ENCODE measurements at regions not wholly inside any gene's neighbourhood (a gene's known extent, or its start where the extent isn't known, plus 50 kb on each side); places are given as distances from the start of the nearest gene placed in this dataset.

- TF ChIP-seq, protein P1, sequence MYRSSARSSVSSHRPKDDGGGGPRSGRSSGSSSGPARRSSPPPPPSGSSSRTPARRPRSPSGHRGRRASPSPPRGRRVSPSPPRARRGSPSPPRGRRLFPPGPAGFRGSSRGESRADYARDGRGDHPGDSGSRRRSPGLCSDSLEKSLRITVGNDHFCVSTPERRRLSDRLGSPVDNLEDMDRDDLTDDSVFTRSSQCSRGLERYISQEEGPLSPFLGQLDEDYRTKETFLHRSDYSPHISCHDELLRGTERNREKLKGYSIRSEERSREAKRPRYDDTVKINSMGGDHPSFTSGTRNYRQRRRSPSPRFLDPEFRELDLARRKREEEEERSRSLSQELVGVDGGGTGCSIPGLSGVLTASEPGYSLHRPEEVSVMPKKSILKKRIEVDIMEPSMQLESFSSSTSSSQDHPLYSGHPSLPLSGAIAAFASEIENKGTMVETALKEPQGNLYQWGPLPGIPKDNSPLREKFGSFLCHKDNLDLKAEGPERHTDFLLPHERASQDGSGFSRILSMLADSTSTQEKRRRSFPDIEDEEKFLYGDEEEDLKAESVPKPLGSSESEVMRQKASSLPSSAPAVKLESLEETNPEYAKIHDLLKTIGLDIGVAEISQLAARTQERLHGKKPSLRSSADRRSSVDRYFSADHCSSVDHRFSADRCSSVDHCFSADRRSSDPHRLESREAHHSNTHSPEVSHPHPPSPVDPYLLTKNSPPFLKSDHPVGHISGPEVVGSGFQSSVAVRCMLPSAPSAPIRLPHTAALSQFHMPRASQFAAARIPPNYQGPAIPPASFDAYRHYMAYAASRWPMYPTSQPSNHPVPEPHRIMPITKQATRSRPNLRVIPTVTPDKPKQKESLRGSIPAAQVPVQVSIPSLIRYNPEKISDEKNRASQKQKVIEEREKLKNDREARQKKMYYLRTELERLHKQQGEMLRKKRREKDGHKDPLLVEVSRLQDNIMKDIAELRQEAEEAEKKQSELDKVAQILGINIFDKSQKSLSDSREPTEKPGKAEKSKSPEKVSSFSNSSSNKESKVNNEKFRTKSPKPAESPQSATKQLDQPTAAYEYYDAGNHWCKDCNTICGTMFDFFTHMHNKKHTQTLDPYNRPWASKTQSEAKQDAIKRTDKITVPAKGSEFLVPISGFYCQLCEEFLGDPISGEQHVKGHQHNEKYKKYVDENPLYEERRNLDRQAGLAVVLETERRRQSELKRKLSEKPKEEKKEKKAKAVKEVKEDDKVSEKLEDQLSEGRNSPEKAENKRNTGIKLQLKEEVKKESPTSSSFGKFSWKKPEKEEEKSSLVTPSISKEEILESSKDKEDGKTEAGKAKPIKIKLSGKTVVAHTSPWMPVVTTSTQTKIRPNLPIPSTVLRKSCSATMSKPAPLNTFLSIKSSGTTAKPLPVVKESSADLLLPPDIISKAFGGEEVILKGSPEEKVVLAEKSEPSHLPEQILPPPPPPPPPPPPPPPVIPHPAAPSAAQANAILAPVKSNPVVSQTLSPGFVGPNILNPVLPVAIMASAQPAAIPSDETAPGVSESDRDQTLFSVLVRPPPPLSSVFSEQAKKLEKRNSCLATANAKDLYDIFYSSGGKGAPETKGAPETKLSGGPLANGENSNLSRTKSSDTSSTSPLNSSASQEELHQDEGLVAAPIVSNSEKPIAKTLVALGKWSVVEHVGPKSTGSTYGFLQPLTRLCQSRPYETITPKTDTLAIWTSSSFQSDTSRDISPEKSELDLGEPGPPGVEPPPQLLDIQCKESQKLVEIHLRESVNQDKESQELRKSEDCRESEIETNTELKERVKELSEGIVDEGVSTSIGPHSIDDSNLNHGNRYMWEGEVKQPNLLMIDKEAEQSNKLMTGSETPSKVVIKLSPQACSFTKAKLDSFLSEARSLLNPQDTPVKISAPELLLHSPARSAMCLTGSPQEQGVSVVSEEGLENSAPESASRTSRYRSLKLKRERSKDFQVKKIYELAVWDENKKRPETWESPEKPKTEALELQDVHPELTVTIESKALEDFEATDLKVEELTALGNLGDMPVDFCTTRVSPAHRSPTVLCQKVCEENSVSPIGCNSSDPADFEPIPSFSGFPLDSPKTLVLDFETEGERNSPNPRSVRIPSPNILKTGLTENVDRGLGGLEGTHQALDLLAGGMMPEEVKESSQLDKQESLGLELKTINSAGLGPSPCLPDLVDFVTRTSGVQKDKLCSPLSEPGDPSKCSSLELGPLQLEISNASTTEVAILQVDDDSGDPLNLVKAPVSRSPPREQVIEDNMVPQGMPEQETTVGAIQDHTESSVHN (IDR thresholded peaks at IDR 0.05; ENCODE audit: borderline replicate concordance in 1 of 2, low read depth in 1 of 2) = no peak
- TF ChIP-seq STAT5A (IDR thresholded peaks at IDR 0.05; ENCODE audit: borderline replicate concordance, low read length) = no peak
- TF ChIP-seq ZKSCAN8 (CRISPR knock-in tag; IDR thresholded peaks at IDR 0.05) = no peak
- no peak for TF ChIP-seq ZNF140 (CRISPR knock-in tag; IDR thresholded peaks at IDR 0.05)
- TF ChIP-seq ARNT (IDR thresholded peaks at IDR 0.05) = no peak
- TF ChIP-seq, protein P2, sequence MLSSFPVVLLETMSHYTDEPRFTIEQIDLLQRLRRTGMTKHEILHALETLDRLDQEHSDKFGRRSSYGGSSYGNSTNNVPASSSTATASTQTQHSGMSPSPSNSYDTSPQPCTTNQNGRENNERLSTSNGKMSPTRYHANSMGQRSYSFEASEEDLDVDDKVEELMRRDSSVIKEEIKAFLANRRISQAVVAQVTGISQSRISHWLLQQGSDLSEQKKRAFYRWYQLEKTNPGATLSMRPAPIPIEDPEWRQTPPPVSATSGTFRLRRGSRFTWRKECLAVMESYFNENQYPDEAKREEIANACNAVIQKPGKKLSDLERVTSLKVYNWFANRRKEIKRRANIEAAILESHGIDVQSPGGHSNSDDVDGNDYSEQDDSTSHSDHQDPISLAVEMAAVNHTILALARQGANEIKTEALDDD (IDR thresholded peaks at IDR 0.05) = no peak
- TF ChIP-seq ZSCAN32 (CRISPR knock-in tag; IDR thresholded peaks at IDR 0.05) = no peak
- no peak for TF ChIP-seq GMEB1 (CRISPR knock-in tag; IDR thresholded peaks at IDR 0.05)
- TF ChIP-seq, protein P3, sequence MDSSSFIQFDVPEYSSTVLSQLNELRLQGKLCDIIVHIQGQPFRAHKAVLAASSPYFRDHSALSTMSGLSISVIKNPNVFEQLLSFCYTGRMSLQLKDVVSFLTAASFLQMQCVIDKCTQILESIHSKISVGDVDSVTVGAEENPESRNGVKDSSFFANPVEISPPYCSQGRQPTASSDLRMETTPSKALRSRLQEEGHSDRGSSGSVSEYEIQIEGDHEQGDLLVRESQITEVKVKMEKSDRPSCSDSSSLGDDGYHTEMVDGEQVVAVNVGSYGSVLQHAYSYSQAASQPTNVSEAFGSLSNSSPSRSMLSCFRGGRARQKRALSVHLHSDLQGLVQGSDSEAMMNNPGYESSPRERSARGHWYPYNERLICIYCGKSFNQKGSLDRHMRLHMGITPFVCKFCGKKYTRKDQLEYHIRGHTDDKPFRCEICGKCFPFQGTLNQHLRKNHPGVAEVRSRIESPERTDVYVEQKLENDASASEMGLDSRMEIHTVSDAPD (CRISPR knock-in tag; IDR thresholded peaks at IDR 0.05) = no peak
- TF ChIP-seq CHD2 (IDR thresholded peaks at IDR 0.05; ENCODE audit: low read depth, low read length) = no peak
- no peak for TF ChIP-seq CSDE1 (IDR thresholded peaks at IDR 0.05)
- no peak for TF ChIP-seq SREBF1 (IDR thresholded peaks at IDR 0.05; ENCODE audit: borderline replicate concordance, low read depth, low read length)
- TF ChIP-seq HNRNPH1 (optimal IDR thresholded peaks at IDR 0.05; ENCODE audit: low read depth, low read length) = no peak
- no peak for TF ChIP-seq RFX1 (IDR thresholded peaks at IDR 0.05)
Observed at GRCh38 chr2:7419186-7419585, 502.0 kb downstream of the RNF144A start (continued).

Data from K562 (cell line).